Endothelial cell of umbilical vein (primary cell): ENCODE measurements at regions not wholly inside any gene's neighbourhood (a gene's known extent, or its start where the extent isn't known, plus 50 kb on each side); places are given as distances from the start of the nearest gene placed in this dataset.

Experiments
- BruUV-seq: library from RNA; stranded (reverse); fragments of 400-500 nt; replicated peaks from 2 replicates; lab custom pipeline; 2021; lab: Mats Ljungman, UMichigan
- CTCF ChIA-PET: fragments of 300-600, 350-600 bp; sonication (Branson Sonifier 250); formaldehyde crosslinking; loops from one replicate; lab custom pipeline; 2021; ENCODE audit warnings: antibody characterized with exemption, inconsistent platforms; lab: Charles Lee
- POLR2A ChIA-PET: fragments of 300-600, 350-600 bp; sonication (Branson Sonifier 250); formaldehyde crosslinking; loops from one replicate; lab custom pipeline; 2021; ENCODE audit warnings: antibody characterized with exemption, inconsistent platforms; lab: Charles Lee
- DNase-seq: peaks from one replicate; pipeline ENCODE4 v3.0.0-alpha.2; 2011; ENCODE audit warnings: low read depth, low spot score
- FAIRE-seq: peaks from 2 replicates; lab custom pipeline; 2011; peaks lifted over from hg19 to GRCh38; lab: Jason Lieb, UNC
- H2AFZ ChIP-seq: 2 replicates; pipeline ENCODE4 v1.6.0; 2012; ENCODE audit warnings: low read depth, low read length, control low read depth, inconsistent platforms
- H3K27ac ChIP-seq: 2 replicates; pipeline ENCODE4 v1.5.1; 2011; ENCODE audit warnings: low read depth, mild to moderate bottlenecking, control low read depth, low read length, moderate library complexity; ENCODE audit not compliant: insufficient read depth
- H3K27me3 ChIP-seq, 2 experiments: 2 replicates each; pipeline versions ENCODE4 v1.6.0 to v1.6.1; 2011; ENCODE audit warnings: low read length in 2 of 2, mixed read lengths in 1 of 2; ENCODE audit not compliant: control insufficient read depth in 2 of 2, insufficient read depth in 2 of 2
- H3K36me3 ChIP-seq, 2 experiments: 2 replicates in 1 of 2; 3 replicates in 1 of 2; pipeline ENCODE4 v1.5.1; 2011; ENCODE audit warnings: low read length in 2 of 2, mild to moderate bottlenecking in 1 of 2, moderate library complexity in 1 of 2; ENCODE audit not compliant: control insufficient read depth in 2 of 2, insufficient read depth in 2 of 2; ENCODE audit errors: extremely low read depth in 1 of 2
- H3K4me1 ChIP-seq: 3 replicates; pipeline ENCODE4 v1.5.1; 2011; ENCODE audit warnings: mild to moderate bottlenecking, low read length; ENCODE audit not compliant: control insufficient read depth, insufficient read depth; ENCODE audit errors: extremely low read depth
- H3K4me2 ChIP-seq: 2 replicates; pipeline ENCODE4 v1.6.1; 2011; ENCODE audit warnings: low read length, control low read depth, mixed read lengths; ENCODE audit not compliant: insufficient read depth
- H3K4me3 ChIP-seq, 3 experiments: fragments of 200-600 bp in 1 of 3; sonication (generic), shearing (Covaris generic) in 1 of 3; replicated peaks in 1 of 3; 2 replicates each; pipeline ENCODE4 v1.5.1; 2011 to 2016; ENCODE audit warnings: control low read depth in 3 of 3, low read length in 3 of 3, mild to moderate bottlenecking in 2 of 3, inconsistent platforms in 1 of 3, low read depth in 1 of 3, moderate library complexity in 1 of 3; ENCODE audit not compliant: insufficient read depth in 1 of 3
- H3K79me2 ChIP-seq: 2 replicates; pipeline ENCODE4 v1.6.0; 2012; ENCODE audit warnings: low read length, inconsistent platforms; ENCODE audit not compliant: control insufficient read depth, insufficient read depth
- H3K9ac ChIP-seq: replicated peaks from 2 replicates; pipeline ENCODE3; 2011; ENCODE audit warnings: low read length, control low read depth; ENCODE audit not compliant: insufficient read depth; ENCODE audit errors: extremely low read depth
- H3K9me1 ChIP-seq: replicated peaks from 3 replicates; pipeline ENCODE4 v1.6.0; 2011; ENCODE audit warnings: mild to moderate bottlenecking, low read length; ENCODE audit not compliant: control insufficient read depth, insufficient read depth; ENCODE audit errors: extremely low read depth
- H3K9me3 ChIP-seq: replicated peaks from 2 replicates; pipeline ENCODE4 v1.5.1; 2012; ENCODE audit warnings: low read length, inconsistent platforms; ENCODE audit not compliant: control insufficient read depth, insufficient read depth
- H4K20me1 ChIP-seq: replicated peaks from 2 replicates; pipeline ENCODE3; 2011; ENCODE audit warnings: mild to moderate bottlenecking, low read length; ENCODE audit not compliant: control insufficient read depth, insufficient read depth; ENCODE audit errors: extremely low read depth
- EZH2 ChIP-seq: IDR thresholded peaks from 2 replicates; pipeline ENCODE4 v1.6.1; 2012; ENCODE audit warnings: borderline replicate concordance, low read depth, mild to moderate bottlenecking, moderate library complexity, low read length, inconsistent platforms; ENCODE audit not compliant: severe bottlenecking
- FOS ChIP-seq: IDR thresholded peaks from 2 replicates; pipeline ENCODE4 v1.6.1; 2011; ENCODE audit warnings: mild to moderate bottlenecking, low read length, moderate library complexity, borderline replicate concordance; ENCODE audit not compliant: insufficient read depth
- GATA2 ChIP-seq: IDR thresholded peaks from 2 replicates; pipeline ENCODE4 v1.7.0; 2011; ENCODE audit warnings: low read depth, mild to moderate bottlenecking, moderate library complexity, mixed read lengths, low read length; ENCODE audit not compliant: insufficient read length, insufficient read depth
- JUN ChIP-seq: IDR thresholded peaks from 2 replicates; pipeline ENCODE4 v1.6.1; 2011; ENCODE audit warnings: borderline replicate concordance, low read depth; ENCODE audit not compliant: insufficient read length, insufficient read depth
- MYC ChIP-seq: IDR thresholded peaks from one replicate; pipeline ENCODE4 v1.6.1; 2011; ENCODE audit warnings: mild to moderate bottlenecking, low read depth, low read length
- POLR2A ChIP-seq: IDR thresholded peaks from 2 replicates; pipeline ENCODE4 v1.6.1; 2012; ENCODE audit warnings: low read depth, mild to moderate bottlenecking, control low read depth, low read length
- POLR2AphosphoS5 ChIP-seq: IDR thresholded peaks from 2 replicates; pipeline ENCODE4 v1.6.1; 2012; ENCODE audit warnings: low read depth, mild to moderate bottlenecking, control low read depth, low read length, moderate library complexity; ENCODE audit not compliant: insufficient read depth
- dilution Hi-C: fragments of 300-500 bp; cut with MboI; formaldehyde crosslinking; loops from one replicate; pipeline ENCODE4 v1.15.0; 2019; ENCODE audit warnings: low sequenced_read_pairs; ENCODE audit not compliant: extremely low pct_ligation_motif_present
- intact Hi-C: fragments of 100-400 bp; cut with micrococcal nuclease; formaldehyde crosslinking; loops from one replicate; pipeline ENCODE4 v1.10.0; 2022
- TF ChIP-seq, protein P1 (sequence below), 2 donors: IDR thresholded peaks; 1 replicate in 1 of 2; 2 replicates in 1 of 2; pipeline ENCODE4 v1.5.1; 2011; ENCODE audit warnings: low read length in 2 of 2, mild to moderate bottlenecking in 2 of 2, moderate library complexity in 2 of 2, control low read depth in 1 of 2, inconsistent platforms in 1 of 2, low read depth in 1 of 2; ENCODE audit not compliant: insufficient read depth in 1 of 2; ENCODE audit errors: extremely low read depth in 1 of 2
- TF ChIP-seq, protein P2 (sequence below): IDR thresholded peaks from 2 replicates; pipeline ENCODE4 v1.6.1; 2011; ENCODE audit not compliant: insufficient read depth, insufficient read length

DNA sequence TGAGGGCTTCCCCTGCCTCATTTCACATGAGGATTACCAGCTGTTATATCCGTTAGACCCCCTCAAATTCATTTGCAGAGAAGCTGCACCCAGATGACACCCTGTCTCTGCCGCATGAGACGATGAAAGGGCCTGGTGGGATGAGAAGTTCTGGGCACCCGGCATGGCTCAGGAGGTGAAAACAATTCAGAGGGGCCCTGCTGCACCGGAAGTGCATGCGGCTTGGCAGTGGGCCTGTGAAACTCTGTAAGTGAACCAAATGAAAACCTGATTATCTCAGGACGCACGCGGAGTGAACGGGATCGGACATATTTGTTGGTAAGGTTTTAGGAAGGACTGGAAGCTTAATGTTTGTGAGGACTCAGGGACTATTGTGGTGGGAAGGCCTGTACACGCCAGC is 511.2 kb downstream of the TCERG1L start:
- no peak for DNase-seq
- Histone ChIP-seq H3K36me3 (no peaks in the 10 kb centered on the region), H3K9me1 (no peaks in the 10 kb centered on the region), H3K79me2 (no peaks in the 10 kb centered on the region), H3K4me2 (no peak overlapping the region), H3K9ac (no peak overlapping the region), H3K9me3 (peaks cover 6% of the 10 kb centered on the region), H3K4me1 (no peaks in the 10 kb centered on the region), H2AFZ (no peak overlapping the region), H3K27ac (no peak overlapping the region), H3K27me3 (no peaks in the 10 kb centered on the region), H4K20me1 (no peaks in the 10 kb centered on the region), H3K4me3 (no peak overlapping the region)
- intact Hi-C loops (no loop called here), dilution Hi-C loops (no loop called here)
- no peak for FAIRE-seq
- ChIA-PET POLR2A (no interaction called here), CTCF (no interaction called here)
- TF ChIP-seq POLR2AphosphoS5 (no peak), JUN (no peak), EZH2 (no peak), FOS (no peak), POLR2A (no peak), MYC (no peak), GATA2 (no peak)
- TF ChIP-seq, protein P1, sequence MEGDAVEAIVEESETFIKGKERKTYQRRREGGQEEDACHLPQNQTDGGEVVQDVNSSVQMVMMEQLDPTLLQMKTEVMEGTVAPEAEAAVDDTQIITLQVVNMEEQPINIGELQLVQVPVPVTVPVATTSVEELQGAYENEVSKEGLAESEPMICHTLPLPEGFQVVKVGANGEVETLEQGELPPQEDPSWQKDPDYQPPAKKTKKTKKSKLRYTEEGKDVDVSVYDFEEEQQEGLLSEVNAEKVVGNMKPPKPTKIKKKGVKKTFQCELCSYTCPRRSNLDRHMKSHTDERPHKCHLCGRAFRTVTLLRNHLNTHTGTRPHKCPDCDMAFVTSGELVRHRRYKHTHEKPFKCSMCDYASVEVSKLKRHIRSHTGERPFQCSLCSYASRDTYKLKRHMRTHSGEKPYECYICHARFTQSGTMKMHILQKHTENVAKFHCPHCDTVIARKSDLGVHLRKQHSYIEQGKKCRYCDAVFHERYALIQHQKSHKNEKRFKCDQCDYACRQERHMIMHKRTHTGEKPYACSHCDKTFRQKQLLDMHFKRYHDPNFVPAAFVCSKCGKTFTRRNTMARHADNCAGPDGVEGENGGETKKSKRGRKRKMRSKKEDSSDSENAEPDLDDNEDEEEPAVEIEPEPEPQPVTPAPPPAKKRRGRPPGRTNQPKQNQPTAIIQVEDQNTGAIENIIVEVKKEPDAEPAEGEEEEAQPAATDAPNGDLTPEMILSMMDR (IDR thresholded peaks at IDR 0.05; ENCODE audit: extremely low read depth in 1 of 2, insufficient read depth in 1 of 2, low read depth in 1 of 2, low read length in 2 of 2): no peak
- TF ChIP-seq, protein P2, sequence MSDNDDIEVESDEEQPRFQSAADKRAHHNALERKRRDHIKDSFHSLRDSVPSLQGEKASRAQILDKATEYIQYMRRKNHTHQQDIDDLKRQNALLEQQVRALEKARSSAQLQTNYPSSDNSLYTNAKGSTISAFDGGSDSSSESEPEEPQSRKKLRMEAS: no peak
- no TSS peak for BruUV-seq
